A549 (cell line): ENCODE measurements at regions not wholly inside any gene's neighbourhood (a gene's known extent, or its start where the extent isn't known, plus 50 kb on each side); places are given as distances from the start of the nearest gene placed in this dataset.

Source experiments
- CTCF ChIP-seq: fragments of >200 bp; sonication (Bioruptor Twin); formaldehyde crosslinking; IDR thresholded peaks from 3 replicates; pipeline ENCODE4 v1.5.1; 2016
- MAZ ChIP-seq: fragments of 150-350 bp; IDR thresholded peaks from 2 replicates; pipeline ENCODE4 v1.6.1; 2014; ENCODE audit warnings: antibody characterized with exemption, low read depth, low read length, borderline replicate concordance
- POLR2A ChIP-seq: IDR thresholded peaks from 2 replicates; pipeline ENCODE4 v1.6.1; 2012; ENCODE audit warnings: mild to moderate bottlenecking, low read length
- RFX5 ChIP-seq: fragments of 450-650 bp; IDR thresholded peaks from 2 replicates; pipeline ENCODE4 v1.7.1; 2014; ENCODE audit warnings: antibody characterized with exemption, mild to moderate bottlenecking, moderate library complexity

- TF ChIP-seq MAZ (no peak), RFX5 (no peak), CTCF (no peak), POLR2A (no peak)
Measured at GRCh38 chr3:78338405-78338804, 1298.5 kb downstream of the ROBO2 start.
